ENCODE measurements at regions not wholly inside any gene's neighbourhood (a gene's known extent, or its start where the extent isn't known, plus 50 kb on each side); places are given as distances from the start of the nearest gene placed in this dataset.

GRCh38 chr18:65522907-65523306 lies 227.9 kb upstream of the CDH7 start:
- TF ChIP-seq CTCF (IDR thresholded peaks at IDR 0.05; ENCODE audit: insufficient read depth, low read depth, low read length): no peak
- DNase-seq (ENCODE audit: low read depth): no peak
- no peak overlapping the region for H3K4me3 ChIP-seq (ENCODE audit: low read depth, low read length)

- DNase-seq (ENCODE audit: low read depth): no peak
- H3K4me3 ChIP-seq (ENCODE audit: low read depth, low read length): no peak overlapping the region
- TF ChIP-seq CTCF (IDR thresholded peaks at IDR 0.05; ENCODE audit: insufficient read depth, low read depth, low read length): no peak
These were observed 234.6 kb upstream of the CDH7 start for GRCh38 chr18:65516209-65516608.

DNA sequence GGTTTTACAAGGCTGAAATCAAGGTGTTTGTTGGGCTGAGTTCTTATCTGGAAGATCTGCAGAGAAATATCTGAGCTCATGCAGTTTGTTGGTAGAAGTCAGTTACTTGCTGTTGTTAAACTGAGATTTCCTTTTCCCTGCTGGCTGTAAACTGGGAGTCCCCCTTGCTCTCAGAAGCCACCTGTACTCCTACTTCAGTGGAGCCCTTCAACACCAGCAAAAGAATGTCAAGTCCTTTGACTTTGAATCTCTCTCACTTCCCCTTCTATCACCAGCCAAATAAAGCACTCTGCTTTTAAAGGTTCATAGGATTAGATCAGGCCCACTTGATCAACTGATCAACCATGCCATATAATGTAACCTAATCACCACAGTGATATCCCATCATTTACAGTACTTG lies 252.2 kb upstream of the CDH7 start:
- no peak overlapping the region for H3K4me3 ChIP-seq (ENCODE audit: low read depth, low read length)
- DNase-seq (ENCODE audit: low read depth): no peak
- TF ChIP-seq CTCF (IDR thresholded peaks at IDR 0.05; ENCODE audit: insufficient read depth, low read depth, low read length): no peak

- no peak overlapping the region for H3K4me3 ChIP-seq (ENCODE audit: low read depth, low read length)
- no peak for TF ChIP-seq CTCF (IDR thresholded peaks at IDR 0.05; ENCODE audit: insufficient read depth, low read depth, low read length)
- no peak for DNase-seq (ENCODE audit: low read depth)
These were observed 263.2 kb upstream of the CDH7 start for GRCh38 chr18:65487569-65487968.

- no peak overlapping the region for H3K4me3 ChIP-seq (ENCODE audit: low read depth, low read length)
- no peak for DNase-seq (ENCODE audit: low read depth)
- TF ChIP-seq CTCF (IDR thresholded peaks at IDR 0.05; ENCODE audit: insufficient read depth, low read depth, low read length): no peak
These were observed 273.4 kb upstream of the CDH7 start for GRCh38 chr18:65477455-65477854.

- H3K4me3 ChIP-seq (ENCODE audit: low read depth, low read length): no peak overlapping the region
- DNase-seq (ENCODE audit: low read depth): no peak
- no peak for TF ChIP-seq CTCF (IDR thresholded peaks at IDR 0.05; ENCODE audit: insufficient read depth, low read depth, low read length)
These were observed 281.9 kb upstream of the CDH7 start for GRCh38 chr18:65468881-65469280.

GRCh38 chr18:65464361-65464760 lies 286.5 kb upstream of the CDH7 start:
- no peak for DNase-seq (ENCODE audit: low read depth)
- no peak overlapping the region for H3K4me3 ChIP-seq (ENCODE audit: low read depth, low read length)
- no peak for TF ChIP-seq CTCF (IDR thresholded peaks at IDR 0.05; ENCODE audit: insufficient read depth, low read depth, low read length)

Measured in fibroblast of villous mesenchyme (primary cell).